Stimulated activated CD4-positive, alpha-beta T cell treated with anti-CD3 and anti-CD28 coated beads, Interleukin-2, amount 100 ng/mL, for 24 hours (primary cell): ENCODE measurements at regions not wholly inside any gene's neighbourhood (a gene's known extent, or its start where the extent isn't known, plus 50 kb on each side); places are given as distances from the start of the nearest gene placed in this dataset.
"Not testable (repeated sequence)": the region's sequence is repeated elsewhere in the genome, so short reads cannot be mapped to it uniquely, and the experiment has no call there.

Experiments used
- DNase-seq, 2 donors: peaks; one replicate each; pipeline ENCODE4 v3.0.0-alpha.2; 2020

GRCh38 chr5:1651971-1652872 lies 128.5 kb upstream of the LPCAT1 start:
- peak in 1 of 2 donors; percentile 15 for DNase-seq

- DNase-seq = no peak
Observed at GRCh38 chr5:1651250-1651649, 127.5 kb upstream of the LPCAT1 start.

GRCh38 chr5:1649554-1649953 lies 125.8 kb upstream of the LPCAT1 start:
- no peak for DNase-seq

- DNase-seq = no peak
Observed at GRCh38 chr5:1648806-1649205, 125.0 kb upstream of the LPCAT1 start.

- no peak for DNase-seq
Observed at GRCh38 chr5:1647580-1647979, 123.8 kb upstream of the LPCAT1 start.

- peak; percentile 86 to 87 for DNase-seq
Observed at GRCh38 chr5:1644810-1645571, 121.2 kb upstream of the LPCAT1 start.

GRCh38 chr5:1644393-1644809 lies 120.6 kb upstream of the LPCAT1 start:
- not testable (repeated sequence) for DNase-seq

GRCh38 chr5:1643651-1644392 lies 120.1 kb upstream of the LPCAT1 start:
- DNase-seq = no peak

GRCh38 chr5:1642621-1643061 lies 118.9 kb upstream of the LPCAT1 start:
- DNase-seq = no peak

GRCh38 chr5:1642221-1642620 lies 118.5 kb upstream of the LPCAT1 start:
- DNase-seq = no peak

- DNase-seq = peak; percentile 75 to 79
Observed at GRCh38 chr5:1641560-1642166, 117.9 kb upstream of the LPCAT1 start.

- no peak for DNase-seq
Observed at GRCh38 chr5:1641041-1641440, 117.3 kb upstream of the LPCAT1 start.

GRCh38 chr5:1640421-1640881 lies 116.7 kb upstream of the LPCAT1 start:
- no peak for DNase-seq

- DNase-seq = no peak
Observed at GRCh38 chr5:1639757-1640156, 116.0 kb upstream of the LPCAT1 start.

GRCh38 chr5:1638658-1639400 lies 115.1 kb upstream of the LPCAT1 start:
- no peak for DNase-seq

GRCh38 chr5:1637639-1638481 lies 114.1 kb upstream of the LPCAT1 start:
- no peak for DNase-seq

GRCh38 chr5:1636981-1637638 lies 113.3 kb upstream of the LPCAT1 start:
- DNase-seq = no peak

- DNase-seq = not testable (repeated sequence)
Observed at GRCh38 chr5:1636208-1636770, 112.5 kb upstream of the LPCAT1 start.

GRCh38 chr5:1635477-1635876 lies 111.7 kb upstream of the LPCAT1 start:
- not testable (repeated sequence) for DNase-seq

GRCh38 chr5:1634337-1634661 lies 110.5 kb upstream of the LPCAT1 start:
- no peak for DNase-seq
